ENCODE measurements at regions not wholly inside any gene's neighbourhood (a gene's known extent, or its start where the extent isn't known, plus 50 kb on each side); places are given as distances from the start of the nearest gene placed in this dataset.
"Not testable (repeated sequence)": the region's sequence is repeated elsewhere in the genome, so short reads cannot be mapped to it uniquely, and the experiment has no call there.

DNA sequence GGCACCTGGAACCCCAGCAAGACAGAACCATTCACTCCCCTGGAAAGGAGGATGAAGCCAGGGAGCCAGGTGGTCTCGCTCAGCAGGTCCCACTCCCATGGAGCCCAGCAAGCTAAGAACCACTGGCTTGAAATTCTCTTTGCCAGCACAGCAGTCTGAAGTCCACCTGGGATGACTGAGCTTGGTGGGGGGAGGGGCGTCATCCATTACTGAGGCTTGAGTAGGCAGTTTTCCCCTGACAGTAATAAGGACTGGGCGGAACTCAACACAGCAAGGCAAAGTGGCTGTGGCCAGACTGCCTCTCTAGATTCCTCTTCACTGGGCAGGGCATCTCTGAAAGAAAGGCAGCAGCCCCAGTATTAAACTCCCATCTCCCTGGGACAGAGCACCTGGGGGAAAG lies 140.2 kb upstream of the ADGRB3 start:
- H3K27ac ChIP-seq (ENCODE audit: low read length); H3K27me3 ChIP-seq (ENCODE audit: control insufficient read depth, insufficient read depth, low read length); H3K9ac ChIP-seq (ENCODE audit: low read length); H3K9me3 ChIP-seq (ENCODE audit: control insufficient read depth, low read depth, low read length); H3K4me1 ChIP-seq (ENCODE audit: control insufficient read depth, low read depth, low read length); H3K36me3 ChIP-seq (ENCODE audit: control insufficient read depth, low read depth, low read length); H3K4me3 ChIP-seq (ENCODE audit: low read length): not testable (repeated sequence)

DNA sequence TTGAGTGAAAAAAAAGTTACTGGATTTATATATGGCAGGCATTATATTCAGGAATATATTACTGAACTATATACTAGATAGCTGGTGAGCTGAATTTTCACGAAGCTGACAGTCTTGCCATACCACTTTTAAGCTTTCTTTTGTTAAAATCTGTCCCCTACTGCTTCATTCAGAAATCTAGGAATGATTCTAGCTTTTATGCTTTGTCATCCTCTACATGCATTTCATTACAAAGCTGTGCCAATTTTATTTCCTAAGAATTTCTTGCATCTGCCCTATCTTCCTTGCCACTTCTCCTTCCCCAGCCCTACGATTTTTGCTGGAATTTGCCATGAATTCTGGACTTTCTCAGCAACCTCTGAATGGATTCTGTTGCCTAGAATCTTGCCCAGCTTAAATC lies 158.5 kb upstream of the ADGRB3 start:
- no peaks in the 10 kb centered on the region for H3K9me3 ChIP-seq (ENCODE audit: control insufficient read depth, low read depth, low read length)
- H3K27ac ChIP-seq (ENCODE audit: low read length) = no peak overlapping the region
- no peaks in the 10 kb centered on the region for H3K36me3 ChIP-seq (ENCODE audit: control insufficient read depth, low read depth, low read length)
- no peaks in the 10 kb centered on the region for H3K27me3 ChIP-seq (ENCODE audit: control insufficient read depth, insufficient read depth, low read length)
- no peak overlapping the region for H3K4me3 ChIP-seq (ENCODE audit: low read length)
- peaks cover 11% of the 10 kb centered on the region for H3K4me1 ChIP-seq (ENCODE audit: control insufficient read depth, low read depth, low read length)
- no peak overlapping the region for H3K9ac ChIP-seq (ENCODE audit: low read length)

DNA sequence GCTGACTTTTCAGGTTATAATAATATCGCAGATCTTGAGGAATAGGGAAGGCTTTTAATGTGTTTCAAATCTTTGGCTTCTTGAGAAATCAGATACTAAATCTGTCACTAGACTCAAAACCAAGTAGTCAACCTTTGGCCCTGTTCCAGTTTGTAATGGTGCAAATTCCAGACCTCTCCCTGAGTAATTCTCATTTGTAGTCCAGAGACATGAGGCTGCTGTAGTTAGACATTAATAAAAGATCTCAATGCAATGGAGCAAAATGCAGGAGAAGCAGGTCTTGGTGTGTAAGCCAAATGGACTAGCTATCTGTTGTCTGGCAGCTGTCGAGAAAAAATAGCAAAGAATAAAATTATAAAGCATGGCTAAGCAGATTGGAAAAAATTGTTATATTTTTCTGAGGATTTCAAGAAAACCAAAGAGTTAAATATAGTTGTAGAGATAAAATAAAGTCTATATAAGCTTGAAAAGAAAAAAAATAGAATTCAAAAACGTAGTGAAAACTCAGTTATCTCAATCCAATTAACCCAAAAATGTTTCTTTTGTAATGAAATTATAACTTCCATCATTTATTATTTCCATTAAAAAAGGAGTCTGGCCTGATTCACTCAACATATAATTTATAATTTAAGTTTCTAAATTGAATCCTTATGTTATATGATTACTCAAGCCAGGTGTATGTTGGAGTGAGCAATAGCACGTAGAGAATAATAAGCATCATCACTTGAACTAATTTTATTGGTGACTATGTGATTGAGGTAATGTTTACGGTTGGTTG lies 161.5 kb upstream of the ADGRB3 start:
- Histone ChIP-seq H3K9me3 (ENCODE audit: control insufficient read depth, low read depth, low read length) (no peaks in the 10 kb centered on the region), H3K4me1 (ENCODE audit: control insufficient read depth, low read depth, low read length) (peaks cover 11% of the 10 kb centered on the region), H3K27me3 (ENCODE audit: control insufficient read depth, insufficient read depth, low read length) (no peaks in the 10 kb centered on the region), H3K27ac (ENCODE audit: low read length) (no peak overlapping the region), H3K9ac (ENCODE audit: low read length) (no peak overlapping the region), H3K4me3 (ENCODE audit: low read length) (no peak overlapping the region), H3K36me3 (ENCODE audit: control insufficient read depth, low read depth, low read length) (no peaks in the 10 kb centered on the region)

DNA sequence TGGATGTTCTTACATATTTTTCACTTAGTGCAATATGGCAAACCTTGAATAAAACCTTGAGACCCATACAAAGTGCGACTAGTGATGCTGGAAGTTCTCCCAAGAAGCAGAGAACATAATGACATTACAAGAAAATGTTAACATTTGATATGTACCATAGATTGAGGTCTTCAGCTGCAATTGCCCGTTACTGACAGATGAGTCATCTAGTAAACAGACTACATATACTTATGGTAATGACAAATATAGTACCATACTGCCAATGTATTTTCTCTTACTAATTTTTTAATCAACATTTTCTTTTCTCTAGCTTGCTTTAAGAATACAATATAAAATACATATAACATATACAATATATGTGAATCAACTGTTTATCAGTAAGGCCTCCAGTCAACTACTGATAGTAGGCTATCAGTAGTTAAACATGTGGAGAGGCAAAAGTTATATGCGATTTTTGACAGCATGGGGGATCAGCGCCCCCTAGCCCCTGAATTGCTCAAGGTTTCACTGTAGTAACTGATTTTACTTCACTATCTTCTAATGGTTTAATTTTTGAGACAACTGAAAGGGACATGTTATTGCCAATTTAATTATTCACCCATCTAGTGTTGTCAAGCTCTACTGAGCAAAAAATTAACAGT lies 166.7 kb upstream of the ADGRB3 start:
- Histone ChIP-seq H3K4me3 (ENCODE audit: low read length) (no peak overlapping the region), H3K4me1 (ENCODE audit: control insufficient read depth, low read depth, low read length) (no peaks in the 10 kb centered on the region), H3K9me3 (ENCODE audit: control insufficient read depth, low read depth, low read length) (no peaks in the 10 kb centered on the region), H3K27me3 (ENCODE audit: control insufficient read depth, insufficient read depth, low read length) (no peaks in the 10 kb centered on the region), H3K27ac (ENCODE audit: low read length) (no peak overlapping the region), H3K36me3 (ENCODE audit: control insufficient read depth, low read depth, low read length) (no peaks in the 10 kb centered on the region), H3K9ac (ENCODE audit: low read length) (no peak overlapping the region)

DNA sequence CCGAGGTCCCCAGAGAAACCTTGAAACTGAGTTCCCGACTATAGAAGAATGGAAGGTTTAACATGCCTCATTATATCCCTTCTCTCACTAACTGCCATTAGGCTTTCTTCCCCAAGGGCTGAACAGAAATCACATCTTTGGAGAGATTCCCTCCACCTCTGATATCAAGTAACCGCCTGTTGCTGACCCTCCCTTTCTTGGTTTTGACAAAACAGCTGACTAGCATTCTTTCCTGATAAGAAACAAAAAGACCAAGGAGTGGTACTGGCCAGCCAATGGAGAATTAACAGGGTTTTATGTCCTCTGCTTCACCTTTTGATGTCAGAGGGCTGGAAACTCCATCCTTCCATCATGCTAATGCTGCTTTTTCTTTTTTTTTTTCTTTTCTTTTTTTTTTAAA lies 176.6 kb upstream of the ADGRB3 start:
- Histone ChIP-seq H3K27ac (ENCODE audit: low read length) (no peak overlapping the region), H3K9me3 (ENCODE audit: control insufficient read depth, low read depth, low read length) (no peaks in the 10 kb centered on the region), H3K4me3 (ENCODE audit: low read length) (no peak overlapping the region), H3K4me1 (ENCODE audit: control insufficient read depth, low read depth, low read length) (no peaks in the 10 kb centered on the region), H3K36me3 (ENCODE audit: control insufficient read depth, low read depth, low read length) (no peaks in the 10 kb centered on the region), H3K27me3 (ENCODE audit: control insufficient read depth, insufficient read depth, low read length) (no peaks in the 10 kb centered on the region), H3K9ac (ENCODE audit: low read length) (no peak overlapping the region)

DNA sequence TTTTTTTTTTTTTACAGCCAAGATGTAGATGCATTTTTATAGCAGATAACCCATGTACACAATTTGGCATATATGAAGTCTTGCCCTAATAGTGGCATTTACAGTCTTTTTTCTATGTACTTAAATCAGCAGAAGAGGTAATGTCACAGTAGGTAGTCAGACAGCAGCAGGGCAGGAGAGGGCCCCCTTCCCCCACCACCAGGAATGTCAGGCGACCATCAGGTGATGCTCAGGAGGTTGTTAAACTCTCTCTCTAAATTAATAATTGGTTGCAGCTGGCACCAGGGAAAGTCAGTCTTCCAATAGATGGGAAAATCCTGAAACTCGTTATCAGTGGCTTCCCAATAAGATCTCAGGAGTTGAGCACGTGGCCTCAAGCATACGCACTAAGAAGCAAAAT lies 188.0 kb upstream of the ADGRB3 start:
- H3K27ac ChIP-seq (ENCODE audit: low read length) = no peak overlapping the region

DNA sequence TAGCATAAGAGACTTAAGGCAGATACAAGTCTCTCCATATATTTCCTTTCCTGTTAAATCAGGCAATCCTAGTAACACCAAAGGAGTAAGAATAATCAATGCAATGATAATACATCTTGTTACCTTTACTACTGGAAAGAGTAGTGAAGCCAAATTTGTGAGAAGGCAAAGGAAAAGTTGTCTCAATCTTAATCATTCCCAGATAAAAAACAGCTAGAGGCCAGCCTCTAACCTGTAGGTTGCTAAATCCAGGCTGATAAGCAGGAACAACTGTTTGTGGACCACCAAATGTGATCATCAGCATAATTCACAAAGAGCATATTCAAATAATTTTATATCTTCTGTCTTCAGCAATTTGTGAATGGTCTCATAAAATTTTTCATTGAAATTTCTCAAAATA lies 189.2 kb upstream of the ADGRB3 start:
- H3K4me1 ChIP-seq (ENCODE audit: control insufficient read depth, low read depth, low read length) = peaks cover 5% of the 10 kb centered on the region

More for the DNA sequence above, 188.0 kb upstream of the ADGRB3 start:
- peaks cover 5% of the 10 kb centered on the region for H3K4me1 ChIP-seq (ENCODE audit: control insufficient read depth, low read depth, low read length)
- no peaks in the 10 kb centered on the region for H3K36me3 ChIP-seq (ENCODE audit: control insufficient read depth, low read depth, low read length)
- H3K9me3 ChIP-seq (ENCODE audit: control insufficient read depth, low read depth, low read length) = no peaks in the 10 kb centered on the region
- no peak overlapping the region for H3K4me3 ChIP-seq (ENCODE audit: low read length)
- H3K9ac ChIP-seq (ENCODE audit: low read length) = no peak overlapping the region
- H3K27me3 ChIP-seq (ENCODE audit: control insufficient read depth, insufficient read depth, low read length) = no peaks in the 10 kb centered on the region

DNA sequence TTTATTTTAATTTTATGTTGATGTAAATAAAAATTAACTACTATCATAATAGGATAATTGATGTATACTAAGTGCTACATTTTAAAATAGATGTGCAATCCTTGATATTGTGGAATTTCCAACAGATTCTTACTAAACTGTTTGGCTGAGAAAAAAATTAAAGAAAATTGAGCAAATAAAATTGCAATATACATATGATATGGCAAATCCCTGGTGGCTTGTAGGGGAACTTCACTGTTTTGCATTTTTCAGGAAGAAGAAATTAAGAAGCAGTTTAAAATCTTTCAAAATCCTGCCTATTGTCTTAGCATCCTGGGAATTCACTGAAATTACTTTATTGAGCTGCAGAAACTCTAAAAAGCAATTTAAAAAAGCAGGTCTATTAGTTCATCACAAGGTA lies 191.4 kb upstream of the ADGRB3 start:
- Histone ChIP-seq H3K36me3 (ENCODE audit: control insufficient read depth, low read depth, low read length) (no peaks in the 10 kb centered on the region), H3K27ac (ENCODE audit: low read length) (no peak overlapping the region), H3K9me3 (ENCODE audit: control insufficient read depth, low read depth, low read length) (no peaks in the 10 kb centered on the region), H3K4me3 (ENCODE audit: low read length) (no peak overlapping the region), H3K9ac (ENCODE audit: low read length) (no peak overlapping the region), H3K4me1 (ENCODE audit: control insufficient read depth, low read depth, low read length) (peaks cover 5% of the 10 kb centered on the region), H3K27me3 (ENCODE audit: control insufficient read depth, insufficient read depth, low read length) (no peaks in the 10 kb centered on the region)

More for the DNA sequence above, 189.2 kb upstream of the ADGRB3 start:
- no peak overlapping the region for H3K9ac ChIP-seq (ENCODE audit: low read length)
- H3K9me3 ChIP-seq (ENCODE audit: control insufficient read depth, low read depth, low read length) = no peaks in the 10 kb centered on the region
- H3K4me3 ChIP-seq (ENCODE audit: low read length) = no peak overlapping the region
- no peaks in the 10 kb centered on the region for H3K36me3 ChIP-seq (ENCODE audit: control insufficient read depth, low read depth, low read length)
- H3K27me3 ChIP-seq (ENCODE audit: control insufficient read depth, insufficient read depth, low read length) = no peaks in the 10 kb centered on the region
- H3K27ac ChIP-seq (ENCODE audit: low read length) = no peak overlapping the region

DNA sequence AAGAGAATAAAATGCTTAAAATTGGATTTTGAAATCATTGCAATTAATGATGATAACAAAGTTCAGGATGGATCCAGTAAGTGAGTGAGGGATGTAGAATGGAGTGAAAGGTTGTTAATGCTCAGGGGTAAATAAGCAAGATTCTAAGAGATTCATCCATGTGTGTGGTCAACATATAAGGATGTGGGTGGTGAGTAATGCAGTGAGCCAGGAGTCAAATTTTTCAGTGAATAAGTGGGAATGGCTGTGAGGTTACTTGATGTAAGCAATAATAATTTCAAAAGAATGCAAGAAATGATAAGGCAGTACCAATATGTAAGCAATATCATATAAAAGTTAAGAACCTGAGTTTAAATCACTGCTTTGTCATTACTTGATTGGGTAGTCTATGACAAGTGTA lies 207.5 kb upstream of the ADGRB3 start:
- H3K9me3 ChIP-seq (ENCODE audit: control insufficient read depth, low read depth, low read length) = no peaks in the 10 kb centered on the region
- H3K4me3 ChIP-seq (ENCODE audit: low read length) = no peak overlapping the region
- no peak overlapping the region for H3K27ac ChIP-seq (ENCODE audit: low read length)
- H3K27me3 ChIP-seq (ENCODE audit: control insufficient read depth, insufficient read depth, low read length) = no peaks in the 10 kb centered on the region
- no peaks in the 10 kb centered on the region for H3K36me3 ChIP-seq (ENCODE audit: control insufficient read depth, low read depth, low read length)
- H3K9ac ChIP-seq (ENCODE audit: low read length) = no peak overlapping the region
- no peaks in the 10 kb centered on the region for H3K4me1 ChIP-seq (ENCODE audit: control insufficient read depth, low read depth, low read length)

DNA sequence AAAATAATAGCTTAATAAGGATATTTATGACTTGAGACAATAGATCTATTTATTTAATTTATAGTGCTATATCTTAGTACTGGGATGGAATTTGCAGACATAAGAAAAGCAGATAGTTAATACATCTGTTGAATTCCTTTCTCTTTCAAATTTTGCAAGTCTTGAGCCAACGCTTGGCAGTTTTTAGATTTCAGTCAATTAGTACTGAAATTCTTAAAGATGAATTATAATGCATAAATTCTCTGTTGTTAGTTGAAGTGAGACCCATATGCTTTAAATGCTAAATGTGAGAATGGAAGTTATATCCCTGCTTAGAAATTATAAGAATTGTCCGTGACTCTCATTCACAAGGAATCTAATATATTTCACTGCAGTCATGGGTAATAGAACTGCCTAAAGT lies 225.1 kb upstream of the ADGRB3 start:
- no peak overlapping the region for H3K27ac ChIP-seq (ENCODE audit: low read length)
- no peaks in the 10 kb centered on the region for H3K9me3 ChIP-seq (ENCODE audit: control insufficient read depth, low read depth, low read length)
- H3K9ac ChIP-seq (ENCODE audit: low read length) = no peak overlapping the region
- no peaks in the 10 kb centered on the region for H3K27me3 ChIP-seq (ENCODE audit: control insufficient read depth, insufficient read depth, low read length)
- no peaks in the 10 kb centered on the region for H3K4me1 ChIP-seq (ENCODE audit: control insufficient read depth, low read depth, low read length)
- no peaks in the 10 kb centered on the region for H3K36me3 ChIP-seq (ENCODE audit: control insufficient read depth, low read depth, low read length)
- H3K4me3 ChIP-seq (ENCODE audit: low read length) = no peak overlapping the region

DNA sequence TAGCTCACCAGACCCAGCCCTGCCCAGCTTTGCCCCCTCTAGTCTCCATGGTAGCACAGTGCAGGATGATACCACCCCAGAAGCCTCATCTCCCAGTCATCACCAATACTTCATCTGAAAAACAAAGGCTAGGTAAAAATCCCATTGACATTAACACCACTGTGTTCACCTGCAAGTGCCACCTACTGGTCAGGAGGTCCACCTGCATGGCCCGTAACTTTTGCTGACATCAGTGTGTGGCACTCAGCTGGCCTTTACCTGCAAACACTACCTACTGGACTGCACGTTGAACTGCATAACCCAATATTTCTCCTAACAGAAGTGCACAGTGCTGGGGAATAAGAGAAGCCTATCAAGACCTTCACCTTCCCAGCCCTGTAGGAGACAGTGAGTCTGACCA lies 234.7 kb upstream of the ADGRB3 start:
- Histone ChIP-seq H3K4me1 (ENCODE audit: control insufficient read depth, low read depth, low read length) (no peaks in the 10 kb centered on the region), H3K27me3 (ENCODE audit: control insufficient read depth, insufficient read depth, low read length) (no peaks in the 10 kb centered on the region), H3K27ac (ENCODE audit: low read length) (no peak overlapping the region), H3K36me3 (ENCODE audit: control insufficient read depth, low read depth, low read length) (no peaks in the 10 kb centered on the region), H3K4me3 (ENCODE audit: low read length) (no peak overlapping the region), H3K9me3 (ENCODE audit: control insufficient read depth, low read depth, low read length) (no peaks in the 10 kb centered on the region), H3K9ac (ENCODE audit: low read length) (no peak overlapping the region)

DNA sequence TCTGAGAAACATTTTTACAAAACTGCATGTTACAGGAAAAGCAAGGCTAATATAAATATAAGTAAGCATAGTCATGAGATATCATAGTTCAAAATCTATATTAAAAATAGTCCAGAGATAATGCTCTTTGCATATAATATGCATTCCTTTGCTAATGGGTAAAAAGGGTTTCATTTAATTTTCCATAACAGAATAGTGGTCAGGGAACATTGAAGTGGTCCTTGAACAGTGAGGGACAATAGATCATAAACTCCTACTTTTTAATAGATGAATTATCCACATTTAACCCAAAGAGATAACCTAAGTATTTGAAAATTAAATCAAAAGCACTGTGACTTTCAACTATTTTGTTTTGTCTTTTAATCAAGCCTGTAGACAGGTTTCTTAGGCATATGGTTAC lies 243.1 kb upstream of the ADGRB3 start:
- no peak overlapping the region for H3K27ac ChIP-seq (ENCODE audit: low read length)
- no peaks in the 10 kb centered on the region for H3K36me3 ChIP-seq (ENCODE audit: control insufficient read depth, low read depth, low read length)
- H3K9ac ChIP-seq (ENCODE audit: low read length) = no peak overlapping the region
- no peaks in the 10 kb centered on the region for H3K4me1 ChIP-seq (ENCODE audit: control insufficient read depth, low read depth, low read length)
- no peak overlapping the region for H3K4me3 ChIP-seq (ENCODE audit: low read length)
- H3K9me3 ChIP-seq (ENCODE audit: control insufficient read depth, low read depth, low read length) = no peaks in the 10 kb centered on the region
- H3K27me3 ChIP-seq (ENCODE audit: control insufficient read depth, insufficient read depth, low read length) = no peaks in the 10 kb centered on the region

All from iPS-18a (cell line).